MM.1S (cell line): ENCODE measurements at regions not wholly inside any gene's neighbourhood (a gene's known extent, or its start where the extent isn't known, plus 50 kb on each side); places are given as distances from the start of the nearest gene placed in this dataset.

Experiments
- DNase-seq: peaks from one replicate; pipeline ENCODE4 v3.0.0-alpha.2; 2015
- H2AFZ ChIP-seq: fragments of 300-600 bp; sonication (generic); 2 replicates; pipeline ENCODE4 v1.6.0; 2016; ENCODE audit warnings: antibody characterized with exemption, low read length
- H3F3A ChIP-seq: fragments of 300-600 bp; sonication (generic); 2 replicates; pipeline ENCODE4 v1.6.1; 2016; ENCODE audit warnings: mild to moderate bottlenecking, antibody characterized with exemption, low read length, moderate library complexity, mixed read lengths; ENCODE audit not compliant: insufficient read depth
- H3K27ac ChIP-seq: fragments of 300-600 bp; sonication (generic); 2 replicates; pipeline ENCODE4 v1.5.1; 2016; ENCODE audit warnings: mild to moderate bottlenecking, low read length
- H3K27me3 ChIP-seq: fragments of 300-600 bp; sonication (generic); replicated peaks from 2 replicates; pipeline ENCODE4 v1.6.0; 2016; ENCODE audit warnings: low read length; ENCODE audit not compliant: insufficient read depth
- H3K36me3 ChIP-seq: fragments of 300-600 bp; sonication (generic); replicated peaks from 2 replicates; pipeline ENCODE4 v1.6.1; 2016; ENCODE audit warnings: mild to moderate bottlenecking, low read length, mixed read lengths; ENCODE audit not compliant: insufficient read depth
- H3K4me1 ChIP-seq: fragments of 300-600 bp; sonication (generic); 2 replicates; pipeline ENCODE4 v1.6.1; 2016; ENCODE audit warnings: low read length, mixed read lengths
- H3K4me2 ChIP-seq: fragments of 300-600 bp; sonication (generic); 2 replicates; pipeline ENCODE4 v1.6.0; 2016; ENCODE audit warnings: low read depth, low read length
- H3K4me3 ChIP-seq: fragments of 300-600 bp; sonication (generic); 2 replicates; pipeline ENCODE4 v1.5.1; 2016; ENCODE audit warnings: low read length, mixed read lengths
- H3K79me2 ChIP-seq: fragments of 300-600 bp; sonication (generic); 2 replicates; pipeline ENCODE4 v1.6.1; 2016; ENCODE audit warnings: mixed run types, low read length, mixed read lengths
- H3K9ac ChIP-seq: fragments of 300-600 bp; sonication (generic); 2 replicates; pipeline ENCODE4 v1.6.1; 2016; ENCODE audit warnings: low read length, mixed read lengths
- H3K9me2 ChIP-seq: fragments of 300-600 bp; sonication (generic); replicated peaks from 2 replicates; pipeline ENCODE4 v1.6.1; 2016; ENCODE audit warnings: mild to moderate bottlenecking, low read length, mixed read lengths; ENCODE audit not compliant: insufficient read depth
- H3K9me3 ChIP-seq: fragments of 300-600 bp; sonication (generic); replicated peaks from 2 replicates; pipeline ENCODE4 v1.6.1; 2016; ENCODE audit warnings: mild to moderate bottlenecking, low read length, mixed read lengths; ENCODE audit not compliant: insufficient read depth
- H4K20me1 ChIP-seq: fragments of 300-600 bp; sonication (generic); 2 replicates; pipeline ENCODE4 v1.6.1; 2016; ENCODE audit warnings: mild to moderate bottlenecking, low read length, moderate library complexity, mixed read lengths; ENCODE audit not compliant: insufficient read depth
- EZH2 ChIP-seq: fragments of 300-600 bp; sonication (generic); optimal IDR thresholded peaks from 2 replicates; pipeline ENCODE3; 2017; ENCODE audit warnings: low read depth, mild to moderate bottlenecking, antibody characterized with exemption, low read length, mixed read lengths
- EZH2phosphoT487 ChIP-seq: fragments of 300-600 bp; sonication (generic); IDR thresholded peaks from 2 replicates; pipeline ENCODE4 v1.6.1; 2018; ENCODE audit warnings: antibody characterized with exemption, low read length
- TF ChIP-seq, protein P1 (sequence below): fragments of 300-600 bp; sonication (generic); IDR thresholded peaks from 2 replicates; pipeline ENCODE4 v1.5.1; 2016; ENCODE audit warnings: antibody characterized with exemption, low read length, mixed read lengths

- Histone ChIP-seq H3K27me3 (0 out of 2 replicates have a peak, but pooled peaks cover 8% of the 10 kb centered on the region), H4K20me1 (no peaks in the 10 kb centered on the region), H3K4me3 (no peak overlapping the region), H3F3A (no peaks in the 10 kb centered on the region), H3K36me3 (no peaks in the 10 kb centered on the region), H3K9ac (no peak overlapping the region), H3K9me2 (no peaks in the 10 kb centered on the region), H3K79me2 (no peaks in the 10 kb centered on the region), H3K4me2 (no peak overlapping the region), H3K4me1 (0 out of 2 replicates have a peak, but pooled peaks cover 11% of the 10 kb centered on the region), H2AFZ (no peak overlapping the region), H3K27ac (no peak overlapping the region), H3K9me3 (no peaks in the 10 kb centered on the region)
- no peak for TF ChIP-seq EZH2phosphoT487
- TF ChIP-seq, protein P1, sequence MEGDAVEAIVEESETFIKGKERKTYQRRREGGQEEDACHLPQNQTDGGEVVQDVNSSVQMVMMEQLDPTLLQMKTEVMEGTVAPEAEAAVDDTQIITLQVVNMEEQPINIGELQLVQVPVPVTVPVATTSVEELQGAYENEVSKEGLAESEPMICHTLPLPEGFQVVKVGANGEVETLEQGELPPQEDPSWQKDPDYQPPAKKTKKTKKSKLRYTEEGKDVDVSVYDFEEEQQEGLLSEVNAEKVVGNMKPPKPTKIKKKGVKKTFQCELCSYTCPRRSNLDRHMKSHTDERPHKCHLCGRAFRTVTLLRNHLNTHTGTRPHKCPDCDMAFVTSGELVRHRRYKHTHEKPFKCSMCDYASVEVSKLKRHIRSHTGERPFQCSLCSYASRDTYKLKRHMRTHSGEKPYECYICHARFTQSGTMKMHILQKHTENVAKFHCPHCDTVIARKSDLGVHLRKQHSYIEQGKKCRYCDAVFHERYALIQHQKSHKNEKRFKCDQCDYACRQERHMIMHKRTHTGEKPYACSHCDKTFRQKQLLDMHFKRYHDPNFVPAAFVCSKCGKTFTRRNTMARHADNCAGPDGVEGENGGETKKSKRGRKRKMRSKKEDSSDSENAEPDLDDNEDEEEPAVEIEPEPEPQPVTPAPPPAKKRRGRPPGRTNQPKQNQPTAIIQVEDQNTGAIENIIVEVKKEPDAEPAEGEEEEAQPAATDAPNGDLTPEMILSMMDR: no peak
- DNase-seq: no peak
These were observed 88.7 kb upstream of the IRF2BP2 start for GRCh38 chr1:234698686-234699085.

DNA sequence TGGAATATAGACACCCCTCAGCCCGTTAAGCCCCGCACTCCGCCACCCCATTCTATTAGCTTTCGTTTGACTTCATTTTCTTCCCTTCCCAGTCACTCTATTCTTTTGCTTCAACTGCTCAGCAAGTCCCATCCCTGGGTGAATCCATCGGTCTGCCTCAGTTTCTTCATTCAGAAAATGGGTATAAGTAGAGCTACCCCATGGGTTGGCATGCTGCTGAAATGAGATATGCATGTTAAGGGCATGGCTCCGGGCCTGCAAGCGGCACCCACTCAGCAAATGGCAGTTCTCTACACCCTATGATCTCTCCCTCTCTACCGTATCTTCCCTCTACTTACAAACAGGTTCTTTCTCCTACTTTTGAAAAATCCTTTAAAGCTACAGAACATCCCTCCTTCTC lies 87.8 kb upstream of the IRF2BP2 start:
- Histone ChIP-seq H2AFZ (no peak overlapping the region), H3K9ac (no peak overlapping the region), H3K4me2 (no peak overlapping the region), H3F3A (no peaks in the 10 kb centered on the region), H3K4me1 (0 out of 2 replicates have a peak, but pooled peaks cover 11% of the 10 kb centered on the region), H3K27me3 (0 out of 2 replicates have a peak, but pooled peaks cover 8% of the 10 kb centered on the region), H4K20me1 (no peaks in the 10 kb centered on the region), H3K36me3 (no peaks in the 10 kb centered on the region), H3K27ac (no peak overlapping the region), H3K79me2 (no peaks in the 10 kb centered on the region), H3K9me2 (no peaks in the 10 kb centered on the region), H3K4me3 (no peak overlapping the region), H3K9me3 (no peaks in the 10 kb centered on the region)
- TF ChIP-seq EZH2phosphoT487: no peak
- TF ChIP-seq, protein P1: no peak
- TF ChIP-seq EZH2: no peak
- no peak for DNase-seq

- Histone ChIP-seq H3K27me3 (0 out of 2 replicates have a peak, but pooled peaks cover 8% of the 10 kb centered on the region), H3K36me3 (no peaks in the 10 kb centered on the region), H2AFZ (no peak overlapping the region), H3K9me3 (no peaks in the 10 kb centered on the region), H3K9me2 (no peaks in the 10 kb centered on the region), H4K20me1 (no peaks in the 10 kb centered on the region), H3K4me2 (no peak overlapping the region), H3K27ac (no peak overlapping the region), H3K4me1 (0 out of 2 replicates have a peak, but pooled peaks cover 11% of the 10 kb centered on the region), H3K79me2 (no peaks in the 10 kb centered on the region), H3K4me3 (no peak overlapping the region), H3F3A (no peaks in the 10 kb centered on the region), H3K9ac (no peak overlapping the region)
- no peak for DNase-seq
- TF ChIP-seq, protein P1: no peak
- TF ChIP-seq EZH2 (no peak), EZH2phosphoT487 (no peak)
These were observed 87.0 kb upstream of the IRF2BP2 start for GRCh38 chr1:234697015-234697414.
